GM21576 (cell line): ENCODE measurements at regions not wholly inside any gene's neighbourhood (a gene's known extent, or its start where the extent isn't known, plus 50 kb on each side); places are given as distances from the start of the nearest gene placed in this dataset.
A peak's percentile ranks its signal among the peaks of the same experiment; 100 is the strongest.

Source experiments
- ATAC-seq: cut with Tn5 transposase; IDR thresholded peaks from one replicate; pipeline ENCODE4 v1.9.1; 2021; ENCODE audit warnings: mild to moderate bottlenecking, moderate library complexity; ENCODE audit not compliant: unreplicated experiment

DNA sequence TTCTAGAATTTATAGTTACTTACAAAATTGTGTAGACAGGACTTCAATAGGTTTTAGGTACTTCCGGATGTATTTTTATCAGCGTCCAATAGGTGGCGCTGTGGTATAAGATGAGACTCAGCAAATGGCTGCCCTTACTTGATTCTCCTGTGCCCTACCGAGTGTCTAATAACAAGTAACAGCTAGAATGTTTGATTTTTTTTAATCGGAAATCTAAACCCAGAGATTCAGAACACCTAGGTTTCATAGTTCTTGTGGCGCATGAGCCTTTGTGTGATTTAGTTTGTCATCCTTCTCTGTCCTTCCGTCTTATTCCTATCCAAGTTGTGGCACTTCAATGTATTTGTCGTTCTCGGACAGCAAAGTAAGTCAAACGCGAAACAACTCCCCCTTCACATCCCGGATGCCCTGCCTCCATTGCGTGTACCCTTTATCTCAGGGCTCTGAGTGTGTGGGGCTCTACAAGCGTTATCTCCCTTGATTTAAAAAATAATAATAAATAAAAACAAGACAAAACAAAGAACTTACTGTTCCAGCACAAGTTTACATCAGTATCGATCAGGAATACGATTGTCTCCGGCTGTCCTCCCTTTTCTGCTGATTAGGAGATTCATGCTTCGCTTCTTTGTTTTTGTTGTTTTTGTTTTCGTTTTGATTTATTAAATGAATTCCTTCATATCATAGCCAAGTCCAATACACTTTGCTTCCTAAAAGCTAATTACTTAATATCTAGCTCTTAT lies 50.7 kb upstream of the SLC30A5 start:
- peak; percentile 87 for ATAC-seq

- ATAC-seq = no peak
These were observed 50.2 kb upstream of the SLC30A5 start for GRCh38 chr5:69043655-69043996.
